ENCODE measurements at regions not wholly inside any gene's neighbourhood (a gene's known extent, or its start where the extent isn't known, plus 50 kb on each side); places are given as distances from the start of the nearest gene placed in this dataset.
"Not testable (repeated sequence)": the region's sequence is repeated elsewhere in the genome, so short reads cannot be mapped to it uniquely, and the experiment has no call there.

- no peak for TF ChIP-seq POLR2A (IDR thresholded peaks at IDR 0.05; ENCODE audit: low read length)
- no peak for TF ChIP-seq GATA1 (IDR thresholded peaks at IDR 0.05; ENCODE audit: low read depth, low read length)
- no peak for DNase-seq
Observed at GRCh38 chr13:66237411-66238062, 992.6 kb downstream of the PCDH9 start.

- DNase-seq, result no peak
- TF ChIP-seq POLR2A (IDR thresholded peaks at IDR 0.05; ENCODE audit: low read length), result no peak
- TF ChIP-seq GATA1 (IDR thresholded peaks at IDR 0.05; ENCODE audit: low read depth, low read length), result no peak
Observed at GRCh38 chr13:66234159-66234558, 996.0 kb downstream of the PCDH9 start.

GRCh38 chr13:66231958-66232357, 998.2 kb downstream of the PCDH9 start:
- not testable (repeated sequence) for DNase-seq

- TF ChIP-seq GATA1 (IDR thresholded peaks at IDR 0.05; ENCODE audit: low read depth, low read length) (no peak), POLR2A (IDR thresholded peaks at IDR 0.05; ENCODE audit: low read length) (no peak)
- no peak for DNase-seq
Observed at GRCh38 chr13:66225072-66225471, 1005.1 kb downstream of the PCDH9 start.

- TF ChIP-seq GATA1 (IDR thresholded peaks at IDR 0.05; ENCODE audit: low read depth, low read length), result no peak
- TF ChIP-seq POLR2A (IDR thresholded peaks at IDR 0.05; ENCODE audit: low read length), result no peak
- no peak for DNase-seq
Observed at GRCh38 chr13:66224663-66225062, 1005.5 kb downstream of the PCDH9 start.

- no peak for DNase-seq
- TF ChIP-seq GATA1 (IDR thresholded peaks at IDR 0.05; ENCODE audit: low read depth, low read length) (no peak), POLR2A (IDR thresholded peaks at IDR 0.05; ENCODE audit: low read length) (no peak)
Observed at GRCh38 chr13:66222926-66223325, 1007.2 kb downstream of the PCDH9 start.

- no peak for DNase-seq
- TF ChIP-seq GATA1 (IDR thresholded peaks at IDR 0.05; ENCODE audit: low read depth, low read length) (no peak), POLR2A (IDR thresholded peaks at IDR 0.05; ENCODE audit: low read length) (no peak)
Observed at GRCh38 chr13:66222127-66222526, 1008.0 kb downstream of the PCDH9 start.

GRCh38 chr13:66219506-66219905, 1010.6 kb downstream of the PCDH9 start:
- no peak for TF ChIP-seq POLR2A (IDR thresholded peaks at IDR 0.05; ENCODE audit: low read length)
- no peak for TF ChIP-seq GATA1 (IDR thresholded peaks at IDR 0.05; ENCODE audit: low read depth, low read length)
- DNase-seq, result no peak

- TF ChIP-seq POLR2A (IDR thresholded peaks at IDR 0.05; ENCODE audit: low read length) (no peak), GATA1 (IDR thresholded peaks at IDR 0.05; ENCODE audit: low read depth, low read length) (no peak)
- DNase-seq, result no peak
Observed at GRCh38 chr13:66218583-66218982, 1011.6 kb downstream of the PCDH9 start.

- no peak for TF ChIP-seq POLR2A (IDR thresholded peaks at IDR 0.05; ENCODE audit: low read length)
- TF ChIP-seq GATA1 (IDR thresholded peaks at IDR 0.05; ENCODE audit: low read depth, low read length), result no peak
- DNase-seq, result no peak
Observed at GRCh38 chr13:66216728-66217127, 1013.4 kb downstream of the PCDH9 start.

- no peak for TF ChIP-seq GATA1 (IDR thresholded peaks at IDR 0.05; ENCODE audit: low read depth, low read length)
- DNase-seq, result no peak
Observed at GRCh38 chr13:66214467-66214866, 1015.7 kb downstream of the PCDH9 start.

- no peak for DNase-seq
- TF ChIP-seq GATA1 (IDR thresholded peaks at IDR 0.05; ENCODE audit: low read depth, low read length), result no peak
- no peak for TF ChIP-seq POLR2A (IDR thresholded peaks at IDR 0.05; ENCODE audit: low read length)
Observed at GRCh38 chr13:66212511-66212910, 1017.6 kb downstream of the PCDH9 start.

GRCh38 chr13:66210677-66211076, 1019.5 kb downstream of the PCDH9 start:
- DNase-seq, result no peak
- no peak for TF ChIP-seq GATA1 (IDR thresholded peaks at IDR 0.05; ENCODE audit: low read depth, low read length)
- TF ChIP-seq POLR2A (IDR thresholded peaks at IDR 0.05; ENCODE audit: low read length), result no peak

GRCh38 chr13:66208589-66208988, 1021.5 kb downstream of the PCDH9 start:
- TF ChIP-seq POLR2A (IDR thresholded peaks at IDR 0.05; ENCODE audit: low read length) (no peak), GATA1 (IDR thresholded peaks at IDR 0.05; ENCODE audit: low read depth, low read length) (no peak)
- DNase-seq, result no peak

GRCh38 chr13:66207610-66208009, 1022.5 kb downstream of the PCDH9 start:
- no peak for TF ChIP-seq GATA1 (IDR thresholded peaks at IDR 0.05; ENCODE audit: low read depth, low read length)
- TF ChIP-seq POLR2A (IDR thresholded peaks at IDR 0.05; ENCODE audit: low read length), result no peak
- no peak for DNase-seq

- DNase-seq, result no peak
- TF ChIP-seq POLR2A (IDR thresholded peaks at IDR 0.05; ENCODE audit: low read length) (no peak), GATA1 (IDR thresholded peaks at IDR 0.05; ENCODE audit: low read depth, low read length) (no peak)
Observed at GRCh38 chr13:66205807-66206206, 1024.3 kb downstream of the PCDH9 start.
